ENCODE measurements at regions not wholly inside any gene's neighbourhood (a gene's known extent, or its start where the extent isn't known, plus 50 kb on each side); places are given as distances from the start of the nearest gene placed in this dataset.

DNA sequence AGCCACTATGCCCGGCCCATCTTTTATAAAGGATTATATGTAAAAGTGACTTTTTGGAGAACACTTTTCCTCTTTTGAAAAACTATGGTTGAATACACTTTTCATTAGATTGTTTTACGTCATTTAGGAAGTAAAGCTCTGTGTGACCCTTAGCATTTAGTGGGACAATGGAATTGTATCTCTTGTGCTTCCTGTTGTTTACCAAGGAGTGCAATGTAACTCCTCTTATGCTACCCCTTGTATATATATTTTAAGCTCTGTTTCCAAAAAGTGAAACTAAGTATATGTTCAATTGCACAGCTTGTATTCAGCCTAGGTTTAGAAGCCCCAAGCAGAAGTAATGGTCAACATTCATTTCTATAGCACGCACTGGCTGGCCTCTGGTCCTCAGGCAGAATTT is 183.1 kb upstream of the CITED2 start:
- TF ChIP-seq, protein P1, sequence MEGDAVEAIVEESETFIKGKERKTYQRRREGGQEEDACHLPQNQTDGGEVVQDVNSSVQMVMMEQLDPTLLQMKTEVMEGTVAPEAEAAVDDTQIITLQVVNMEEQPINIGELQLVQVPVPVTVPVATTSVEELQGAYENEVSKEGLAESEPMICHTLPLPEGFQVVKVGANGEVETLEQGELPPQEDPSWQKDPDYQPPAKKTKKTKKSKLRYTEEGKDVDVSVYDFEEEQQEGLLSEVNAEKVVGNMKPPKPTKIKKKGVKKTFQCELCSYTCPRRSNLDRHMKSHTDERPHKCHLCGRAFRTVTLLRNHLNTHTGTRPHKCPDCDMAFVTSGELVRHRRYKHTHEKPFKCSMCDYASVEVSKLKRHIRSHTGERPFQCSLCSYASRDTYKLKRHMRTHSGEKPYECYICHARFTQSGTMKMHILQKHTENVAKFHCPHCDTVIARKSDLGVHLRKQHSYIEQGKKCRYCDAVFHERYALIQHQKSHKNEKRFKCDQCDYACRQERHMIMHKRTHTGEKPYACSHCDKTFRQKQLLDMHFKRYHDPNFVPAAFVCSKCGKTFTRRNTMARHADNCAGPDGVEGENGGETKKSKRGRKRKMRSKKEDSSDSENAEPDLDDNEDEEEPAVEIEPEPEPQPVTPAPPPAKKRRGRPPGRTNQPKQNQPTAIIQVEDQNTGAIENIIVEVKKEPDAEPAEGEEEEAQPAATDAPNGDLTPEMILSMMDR (IDR thresholded peaks at IDR 0.05; ENCODE audit: poor library complexity, severe bottlenecking): no peak
- no peak for TF ChIP-seq TAF1 (IDR thresholded peaks at IDR 0.05; ENCODE audit: low read depth)
- no peak for TF ChIP-seq EZH2 (IDR thresholded peaks at IDR 0.05; ENCODE audit: borderline replicate concordance, insufficient read depth, low read length, poor library complexity, severe bottlenecking)
- no peak for TF ChIP-seq MXI1 (conservative IDR thresholded peaks at IDR 0.05; ENCODE audit: poor library complexity, severe bottlenecking)
- TF ChIP-seq, protein P2, sequence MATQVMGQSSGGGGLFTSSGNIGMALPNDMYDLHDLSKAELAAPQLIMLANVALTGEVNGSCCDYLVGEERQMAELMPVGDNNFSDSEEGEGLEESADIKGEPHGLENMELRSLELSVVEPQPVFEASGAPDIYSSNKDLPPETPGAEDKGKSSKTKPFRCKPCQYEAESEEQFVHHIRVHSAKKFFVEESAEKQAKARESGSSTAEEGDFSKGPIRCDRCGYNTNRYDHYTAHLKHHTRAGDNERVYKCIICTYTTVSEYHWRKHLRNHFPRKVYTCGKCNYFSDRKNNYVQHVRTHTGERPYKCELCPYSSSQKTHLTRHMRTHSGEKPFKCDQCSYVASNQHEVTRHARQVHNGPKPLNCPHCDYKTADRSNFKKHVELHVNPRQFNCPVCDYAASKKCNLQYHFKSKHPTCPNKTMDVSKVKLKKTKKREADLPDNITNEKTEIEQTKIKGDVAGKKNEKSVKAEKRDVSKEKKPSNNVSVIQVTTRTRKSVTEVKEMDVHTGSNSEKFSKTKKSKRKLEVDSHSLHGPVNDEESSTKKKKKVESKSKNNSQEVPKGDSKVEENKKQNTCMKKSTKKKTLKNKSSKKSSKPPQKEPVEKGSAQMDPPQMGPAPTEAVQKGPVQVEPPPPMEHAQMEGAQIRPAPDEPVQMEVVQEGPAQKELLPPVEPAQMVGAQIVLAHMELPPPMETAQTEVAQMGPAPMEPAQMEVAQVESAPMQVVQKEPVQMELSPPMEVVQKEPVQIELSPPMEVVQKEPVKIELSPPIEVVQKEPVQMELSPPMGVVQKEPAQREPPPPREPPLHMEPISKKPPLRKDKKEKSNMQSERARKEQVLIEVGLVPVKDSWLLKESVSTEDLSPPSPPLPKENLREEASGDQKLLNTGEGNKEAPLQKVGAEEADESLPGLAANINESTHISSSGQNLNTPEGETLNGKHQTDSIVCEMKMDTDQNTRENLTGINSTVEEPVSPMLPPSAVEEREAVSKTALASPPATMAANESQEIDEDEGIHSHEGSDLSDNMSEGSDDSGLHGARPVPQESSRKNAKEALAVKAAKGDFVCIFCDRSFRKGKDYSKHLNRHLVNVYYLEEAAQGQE (IDR thresholded peaks at IDR 0.05; ENCODE audit: borderline replicate concordance): no peak
- no peak for TF ChIP-seq POLR2AphosphoS5 (IDR thresholded peaks at IDR 0.05)
- no peak for TF ChIP-seq SMC3 (conservative IDR thresholded peaks at IDR 0.05; ENCODE audit: poor library complexity)
- TF ChIP-seq EP300 (conservative IDR thresholded peaks at IDR 0.05; ENCODE audit: poor library complexity, severe bottlenecking): no peak

Measured in neural cell (in vitro differentiated cells).